ENCODE measurements at regions not wholly inside any gene's neighbourhood (a gene's known extent, or its start where the extent isn't known, plus 50 kb on each side); places are given as distances from the start of the nearest gene placed in this dataset.

GRCh38 chr7:19930851-19931250 is 157.4 kb upstream of the TMEM196 start:
- no peak overlapping the region for H3K9ac ChIP-seq (ENCODE audit: low read length)
- no peaks in the 10 kb centered on the region for H4K20me1 ChIP-seq (ENCODE audit: insufficient read depth)
- no peak overlapping the region for H3K27ac ChIP-seq (ENCODE audit: low read length)
- no peak overlapping the region for H2AFZ ChIP-seq (ENCODE audit: low read depth, low read length)
- H3K27me3 ChIP-seq (ENCODE audit: insufficient read depth, low read depth, low read length): no peaks in the 10 kb centered on the region
- no peaks in the 10 kb centered on the region for H3K36me3 ChIP-seq (ENCODE audit: insufficient read depth, low read length)
- H3K9me3 ChIP-seq (ENCODE audit: low read length): no peaks in the 10 kb centered on the region
- no peaks in the 10 kb centered on the region for H3K9me2 ChIP-seq (ENCODE audit: insufficient read depth, low read length)
- no peak overlapping the region for H3K4me2 ChIP-seq (ENCODE audit: low read length)
- TF ChIP-seq, protein P1, sequence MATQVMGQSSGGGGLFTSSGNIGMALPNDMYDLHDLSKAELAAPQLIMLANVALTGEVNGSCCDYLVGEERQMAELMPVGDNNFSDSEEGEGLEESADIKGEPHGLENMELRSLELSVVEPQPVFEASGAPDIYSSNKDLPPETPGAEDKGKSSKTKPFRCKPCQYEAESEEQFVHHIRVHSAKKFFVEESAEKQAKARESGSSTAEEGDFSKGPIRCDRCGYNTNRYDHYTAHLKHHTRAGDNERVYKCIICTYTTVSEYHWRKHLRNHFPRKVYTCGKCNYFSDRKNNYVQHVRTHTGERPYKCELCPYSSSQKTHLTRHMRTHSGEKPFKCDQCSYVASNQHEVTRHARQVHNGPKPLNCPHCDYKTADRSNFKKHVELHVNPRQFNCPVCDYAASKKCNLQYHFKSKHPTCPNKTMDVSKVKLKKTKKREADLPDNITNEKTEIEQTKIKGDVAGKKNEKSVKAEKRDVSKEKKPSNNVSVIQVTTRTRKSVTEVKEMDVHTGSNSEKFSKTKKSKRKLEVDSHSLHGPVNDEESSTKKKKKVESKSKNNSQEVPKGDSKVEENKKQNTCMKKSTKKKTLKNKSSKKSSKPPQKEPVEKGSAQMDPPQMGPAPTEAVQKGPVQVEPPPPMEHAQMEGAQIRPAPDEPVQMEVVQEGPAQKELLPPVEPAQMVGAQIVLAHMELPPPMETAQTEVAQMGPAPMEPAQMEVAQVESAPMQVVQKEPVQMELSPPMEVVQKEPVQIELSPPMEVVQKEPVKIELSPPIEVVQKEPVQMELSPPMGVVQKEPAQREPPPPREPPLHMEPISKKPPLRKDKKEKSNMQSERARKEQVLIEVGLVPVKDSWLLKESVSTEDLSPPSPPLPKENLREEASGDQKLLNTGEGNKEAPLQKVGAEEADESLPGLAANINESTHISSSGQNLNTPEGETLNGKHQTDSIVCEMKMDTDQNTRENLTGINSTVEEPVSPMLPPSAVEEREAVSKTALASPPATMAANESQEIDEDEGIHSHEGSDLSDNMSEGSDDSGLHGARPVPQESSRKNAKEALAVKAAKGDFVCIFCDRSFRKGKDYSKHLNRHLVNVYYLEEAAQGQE (IDR thresholded peaks at IDR 0.05; ENCODE audit: borderline replicate concordance): no peak
- TF ChIP-seq EP300 (conservative IDR thresholded peaks at IDR 0.05; ENCODE audit: poor library complexity, severe bottlenecking): no peak
- TF ChIP-seq, protein P2, sequence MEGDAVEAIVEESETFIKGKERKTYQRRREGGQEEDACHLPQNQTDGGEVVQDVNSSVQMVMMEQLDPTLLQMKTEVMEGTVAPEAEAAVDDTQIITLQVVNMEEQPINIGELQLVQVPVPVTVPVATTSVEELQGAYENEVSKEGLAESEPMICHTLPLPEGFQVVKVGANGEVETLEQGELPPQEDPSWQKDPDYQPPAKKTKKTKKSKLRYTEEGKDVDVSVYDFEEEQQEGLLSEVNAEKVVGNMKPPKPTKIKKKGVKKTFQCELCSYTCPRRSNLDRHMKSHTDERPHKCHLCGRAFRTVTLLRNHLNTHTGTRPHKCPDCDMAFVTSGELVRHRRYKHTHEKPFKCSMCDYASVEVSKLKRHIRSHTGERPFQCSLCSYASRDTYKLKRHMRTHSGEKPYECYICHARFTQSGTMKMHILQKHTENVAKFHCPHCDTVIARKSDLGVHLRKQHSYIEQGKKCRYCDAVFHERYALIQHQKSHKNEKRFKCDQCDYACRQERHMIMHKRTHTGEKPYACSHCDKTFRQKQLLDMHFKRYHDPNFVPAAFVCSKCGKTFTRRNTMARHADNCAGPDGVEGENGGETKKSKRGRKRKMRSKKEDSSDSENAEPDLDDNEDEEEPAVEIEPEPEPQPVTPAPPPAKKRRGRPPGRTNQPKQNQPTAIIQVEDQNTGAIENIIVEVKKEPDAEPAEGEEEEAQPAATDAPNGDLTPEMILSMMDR (IDR thresholded peaks at IDR 0.05; ENCODE audit: poor library complexity, severe bottlenecking): no peak
- TF ChIP-seq RAD21 (conservative IDR thresholded peaks at IDR 0.05): no peak
- TF ChIP-seq EZH2 (IDR thresholded peaks at IDR 0.05; ENCODE audit: borderline replicate concordance, insufficient read depth, low read length, poor library complexity, severe bottlenecking): no peak
- TF ChIP-seq MXI1 (conservative IDR thresholded peaks at IDR 0.05; ENCODE audit: poor library complexity, severe bottlenecking): no peak
- TF ChIP-seq SMC3 (conservative IDR thresholded peaks at IDR 0.05; ENCODE audit: poor library complexity): no peak
- no peak overlapping the region for H3K4me3 ChIP-seq (ENCODE audit: low read length)
- no peaks in the 10 kb centered on the region for H3K79me2 ChIP-seq (replicated peaks; ENCODE audit: insufficient read depth, low read length)
- no peaks in the 10 kb centered on the region for H3F3A ChIP-seq (ENCODE audit: insufficient read depth, low read length, poor library complexity, severe bottlenecking)

DNA sequence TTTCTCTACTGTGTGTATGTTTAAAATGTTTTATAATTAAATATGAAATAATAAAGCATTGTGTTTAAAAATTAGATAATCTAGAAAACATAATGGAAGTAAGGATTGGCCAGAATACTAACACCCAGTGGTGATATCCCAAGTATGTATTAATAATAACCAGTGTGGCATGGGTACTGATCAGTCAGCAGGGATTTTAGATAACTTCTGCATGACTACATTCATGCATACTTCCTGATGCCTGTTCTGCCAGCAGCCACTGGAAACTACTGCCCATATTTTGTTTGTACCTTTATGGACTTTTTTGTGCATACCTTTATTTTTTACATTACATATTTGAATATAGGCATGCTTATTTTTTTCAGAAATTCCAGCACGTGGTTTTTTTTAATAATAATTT is 156.6 kb upstream of the TMEM196 start:
- Histone ChIP-seq H4K20me1 (ENCODE audit: insufficient read depth) (no peaks in the 10 kb centered on the region), H3F3A (ENCODE audit: insufficient read depth, low read length, poor library complexity, severe bottlenecking) (no peaks in the 10 kb centered on the region), H3K4me2 (ENCODE audit: low read length) (no peak overlapping the region), H3K4me3 (ENCODE audit: low read length) (no peak overlapping the region), H3K36me3 (ENCODE audit: insufficient read depth, low read length) (no peaks in the 10 kb centered on the region), H2AFZ (ENCODE audit: low read depth, low read length) (no peak overlapping the region), H3K27me3 (ENCODE audit: insufficient read depth, low read depth, low read length) (no peaks in the 10 kb centered on the region), H3K9me2 (ENCODE audit: insufficient read depth, low read length) (no peaks in the 10 kb centered on the region), H3K27ac (ENCODE audit: low read length) (no peak overlapping the region), H3K9ac (ENCODE audit: low read length) (no peak overlapping the region), H3K79me2 (replicated peaks; ENCODE audit: insufficient read depth, low read length) (no peaks in the 10 kb centered on the region), H3K9me3 (ENCODE audit: low read length) (no peaks in the 10 kb centered on the region)
- TF ChIP-seq POLR2AphosphoS5 (IDR thresholded peaks at IDR 0.05): no peak
- TF ChIP-seq EZH2 (IDR thresholded peaks at IDR 0.05; ENCODE audit: borderline replicate concordance, insufficient read depth, low read length, poor library complexity, severe bottlenecking): no peak
- no peak for TF ChIP-seq RAD21 (conservative IDR thresholded peaks at IDR 0.05)
- no peak for TF ChIP-seq TAF1 (IDR thresholded peaks at IDR 0.05; ENCODE audit: low read depth)
- no peak for TF ChIP-seq EP300 (conservative IDR thresholded peaks at IDR 0.05; ENCODE audit: poor library complexity, severe bottlenecking)
- TF ChIP-seq MXI1 (conservative IDR thresholded peaks at IDR 0.05; ENCODE audit: poor library complexity, severe bottlenecking): no peak
- TF ChIP-seq, protein P2 (IDR thresholded peaks at IDR 0.05; ENCODE audit: poor library complexity, severe bottlenecking): no peak
- TF ChIP-seq, protein P1 (IDR thresholded peaks at IDR 0.05; ENCODE audit: borderline replicate concordance): no peak
- no peak for TF ChIP-seq SMC3 (conservative IDR thresholded peaks at IDR 0.05; ENCODE audit: poor library complexity)

Measured in neural cell (in vitro differentiated cells).